GM12801 (cell line): ENCODE measurements at regions not wholly inside any gene's neighbourhood (a gene's known extent, or its start where the extent isn't known, plus 50 kb on each side); places are given as distances from the start of the nearest gene placed in this dataset.

ENCODE experiments used
- CTCF ChIP-seq: IDR thresholded peaks from one replicate; pipeline ENCODE4 v1.5.1; 2011; ENCODE audit warnings: control low read depth; ENCODE audit not compliant: insufficient read length; ENCODE audit errors: extremely low read depth

- TF ChIP-seq CTCF = no peak
Observed at GRCh38 chr9:126095546-126096190, 231.0 kb upstream of the MVB12B start.

- TF ChIP-seq CTCF = no peak
Observed at GRCh38 chr9:126096340-126096739, 230.3 kb upstream of the MVB12B start.

- TF ChIP-seq CTCF = no peak
Observed at GRCh38 chr9:126097679-126098078, 228.9 kb upstream of the MVB12B start.

GRCh38 chr9:126106404-126106803 is 220.2 kb upstream of the MVB12B start:
- no peak for TF ChIP-seq CTCF

GRCh38 chr9:126107693-126108092 is 218.9 kb upstream of the MVB12B start:
- no peak for TF ChIP-seq CTCF

- no peak for TF ChIP-seq CTCF
Observed at GRCh38 chr9:126108240-126108639, 218.4 kb upstream of the MVB12B start.

GRCh38 chr9:126109575-126109974 is 217.1 kb upstream of the MVB12B start:
- TF ChIP-seq CTCF = no peak

GRCh38 chr9:126111556-126111955 is 215.1 kb upstream of the MVB12B start:
- TF ChIP-seq CTCF = no peak
